SK-N-SH treated with all-trans-retinoic acid at 6 μM for 48 hours (cell line): ENCODE measurements at regions not wholly inside any gene's neighbourhood (a gene's known extent, or its start where the extent isn't known, plus 50 kb on each side); places are given as distances from the start of the nearest gene placed in this dataset.

Experiments
- CREB5 ChIP-seq: fragments of 250-450 bp; sonication (Bioruptor Pico); IDR thresholded peaks from 2 replicates; pipeline ENCODE4 v1.5.1; 2020; ENCODE audit warnings: low read depth, mild to moderate bottlenecking, moderate library complexity
- CSRNP3 ChIP-seq: fragments of 250-450 bp; sonication (Bioruptor Pico); IDR thresholded peaks from 2 replicates; pipeline ENCODE4 v1.5.1; 2021; ENCODE audit warnings: mild to moderate bottlenecking, moderate library complexity
- OSR1 ChIP-seq: fragments of 250-450 bp; sonication (Bioruptor Pico); IDR thresholded peaks from 2 replicates; pipeline ENCODE4 v1.8.0; 2022; ENCODE audit warnings: moderate library complexity, mild to moderate bottlenecking, inconsistent platforms
- PATZ1 ChIP-seq: fragments of 250-450 bp; sonication (Bioruptor Pico); IDR thresholded peaks from 2 replicates; pipeline ENCODE4 v1.8.0; 2020; ENCODE audit warnings: mild to moderate bottlenecking, moderate library complexity, borderline replicate concordance
- RARB ChIP-seq: fragments of 250-450 bp; sonication (Bioruptor Pico); IDR thresholded peaks from 2 replicates; pipeline ENCODE4 v1.8.0; 2021; ENCODE audit warnings: mild to moderate bottlenecking, moderate library complexity
- SNAI2 ChIP-seq: fragments of 250-450 bp; sonication (Bioruptor Pico); IDR thresholded peaks from 2 replicates; pipeline ENCODE4 v1.5.0; 2020; ENCODE audit warnings: mild to moderate bottlenecking, moderate library complexity
- TSHZ2 ChIP-seq: fragments of 250-450 bp; sonication (Bioruptor Pico); IDR thresholded peaks from 2 replicates; pipeline ENCODE4 v1.5.0; 2020; ENCODE audit warnings: mild to moderate bottlenecking, moderate library complexity
- ZFP30 ChIP-seq: fragments of 450-650 bp; formaldehyde crosslinking; IDR thresholded peaks from 2 replicates; pipeline ENCODE4 v1.5.0; 2022; ENCODE audit warnings: mild to moderate bottlenecking, moderate library complexity
- ZNF565 ChIP-seq: fragments of 450-650 bp; formaldehyde crosslinking; conservative IDR thresholded peaks from 2 replicates; pipeline ENCODE4 v1.5.0; 2020; ENCODE audit warnings: low read depth, mild to moderate bottlenecking, moderate library complexity
- ZNF8 ChIP-seq: fragments of 450-650 bp; formaldehyde crosslinking; IDR thresholded peaks from 2 replicates; pipeline ENCODE4 v1.5.0; 2020; ENCODE audit warnings: mild to moderate bottlenecking, moderate library complexity

- no peak for TF ChIP-seq ZFP30 (CRISPR knock-in tag)
- no peak for TF ChIP-seq RARB (CRISPR knock-in tag)
- no peak for TF ChIP-seq PATZ1 (CRISPR knock-in tag)
- no peak for TF ChIP-seq CREB5 (CRISPR knock-in tag)
- TF ChIP-seq ZNF8 (CRISPR knock-in tag), result no peak
- TF ChIP-seq CSRNP3 (CRISPR knock-in tag), result no peak
- no peak for TF ChIP-seq ZNF565 (CRISPR knock-in tag)
- no peak for TF ChIP-seq OSR1
- no peak for TF ChIP-seq TSHZ2 (CRISPR knock-in tag)
- no peak for TF ChIP-seq SNAI2
Measured at GRCh38 chr6:140956571-140957369, 1176.0 kb upstream of the GJE1 start.
